Adrenal gland (tissue), 9 donors: ENCODE measurements at regions not wholly inside any gene's neighbourhood (a gene's known extent, or its start where the extent isn't known, plus 50 kb on each side); places are given as distances from the start of the nearest gene placed in this dataset.

Source experiments
- DNase-seq, 7 donors: peaks; one replicate each; pipeline ENCODE4 v3.0.0-alpha.2; 2019 to 2020
- H3K27ac ChIP-seq, 5 donors: fragments of 200-600 bp; sonication (generic) in 4 of 5; 1 replicate in 3 of 5; 2 replicates in 2 of 5; pipeline versions ENCODE4 v1.5.1 to v1.8.0; 2016 to 2020; ENCODE audit warnings: mild to moderate bottlenecking in 1 of 5
- H3K27me3 ChIP-seq: fragments of 200-600 bp; 2 replicates; pipeline ENCODE4 v1.8.0; 2021
- H3K36me3 ChIP-seq, 2 donors: fragments of 200-600 bp; replicated peaks in 1 of 2; 1 replicate in 1 of 2; 2 replicates in 1 of 2; pipeline versions ENCODE4 v1.5.1 to v1.8.0; 2018 to 2022
- H3K4me1 ChIP-seq, 2 donors: fragments of 200-600 bp; replicated peaks in 1 of 2; 1 replicate in 1 of 2; 2 replicates in 1 of 2; pipeline versions ENCODE4 v1.5.1 to v1.8.0; 2018 to 2021
- H3K4me3 ChIP-seq, 4 donors: fragments of 200-600 bp; sonication (generic) in 3 of 4; one replicate each; pipeline ENCODE4 v1.5.1; 2016 to 2018
- H3K9me3 ChIP-seq, 3 donors: fragments of 200-600 bp; sonication (generic) in 1 of 3; replicated peaks in 1 of 3; 1 replicate in 2 of 3; 2 replicates in 1 of 3; pipeline versions ENCODE4 v1.5.1 to v1.8.0; 2016 to 2021
- CTCF ChIP-seq, 6 experiments: fragments of 450-650 bp in 4 of 6; fragments of 200-600 bp in 2 of 6; sonication (generic) in 1 of 6; IDR thresholded peaks; 1 replicate in 5 of 6; 2 replicates in 1 of 6; pipeline versions ENCODE4 v1.5.1 to v1.8.0; 2016 to 2021; ENCODE audit warnings: antibody characterized with exemption in 6 of 6, mild to moderate bottlenecking in 2 of 6, moderate library complexity in 1 of 6
- POLR2A ChIP-seq, 2 donors: fragments of 450-650 bp; IDR thresholded peaks; one replicate each; pipeline ENCODE4 v1.6.1; 2017; ENCODE audit warnings: antibody characterized with exemption in 2 of 2, mild to moderate bottlenecking in 2 of 2, moderate library complexity in 1 of 2
- WGBS, 4 donors: extraction: QIAGEN DNeasy Blood & Tissue Kit in 2 of 4; methylation state at CpG; one replicate each; pipeline versions ENCODE4 v1.1.5 to v1.1.7; 2013 to 2017; 5-methylcytosine and 5-hydroxymethylcytosine counted together
- intact Hi-C, 2 donors: fragments of 100-400 bp; cut with DNase I; formaldehyde crosslinking; loops; one replicate each; pipeline versions ENCODE4 v1.14.1 to v1.15.0; 2022 to 2023
- donor health status: healthy with polysubstance abuse.
- donor health status: Bipolar disorder and iron deficiency.
- donor health status: DM: yes; HTN: yes; CAD: no.
- donor health status: DM: no; HTN: no; CAD: no.
- donor health status: DM: no; HTN: no; CAD: no.

- H3K4me3 ChIP-seq = no peak overlapping the region
- H3K27me3 ChIP-seq = no peaks in the 10 kb centered on the region
- no peak overlapping the region for H3K27ac ChIP-seq
- TF ChIP-seq CTCF (IDR thresholded peaks at IDR 0.05) = no peak
- no peak for TF ChIP-seq POLR2A (IDR thresholded peaks at IDR 0.05)
- intact Hi-C loops = no loop called here
- no peak for DNase-seq
- H3K36me3 ChIP-seq = no peaks in the 10 kb centered on the region
- H3K4me1 ChIP-seq = no peaks in the 10 kb centered on the region
- no peaks in the 10 kb centered on the region for H3K9me3 ChIP-seq
These were observed 120.3 kb upstream of the ADAMTS9 start for GRCh38 chr3:64808061-64808460.

GRCh38 chr3:64806668-64807605, 119.1 kb upstream of the ADAMTS9 start:
- Histone ChIP-seq H3K9me3 (no peaks in the 10 kb centered on the region), H3K27ac (no peak overlapping the region), H3K36me3 (no peaks in the 10 kb centered on the region), H3K4me1 (no peaks in the 10 kb centered on the region), H3K27me3 (no peaks in the 10 kb centered on the region), H3K4me3 (no peak overlapping the region)
- WGBS, 4 donors = 82 to 94% (median 91%) methylated on average over 6 of the region's 6 CpGs
- TF ChIP-seq CTCF (IDR thresholded peaks at IDR 0.05) = no peak
- TF ChIP-seq POLR2A (IDR thresholded peaks at IDR 0.05) = no peak
- intact Hi-C loops = no loop called here
- no peak for DNase-seq

GRCh38 chr3:64805978-64806377, 118.2 kb upstream of the ADAMTS9 start:
- H3K36me3 ChIP-seq = no peaks in the 10 kb centered on the region
- no peak overlapping the region for H3K4me3 ChIP-seq
- intact Hi-C loops = no loop called here
- DNase-seq = no peak
- no peaks in the 10 kb centered on the region for H3K4me1 ChIP-seq
- no peak overlapping the region for H3K27ac ChIP-seq
- 56 to 67% (median 61%) methylated on average over 2 of the region's 2 CpGs for WGBS, 4 donors
- no peaks in the 10 kb centered on the region for H3K27me3 ChIP-seq
- TF ChIP-seq POLR2A (IDR thresholded peaks at IDR 0.05) (no peak), CTCF (IDR thresholded peaks at IDR 0.05) (no peak)
- no peaks in the 10 kb centered on the region for H3K9me3 ChIP-seq

- intact Hi-C loops = no loop called here
- Histone ChIP-seq H3K36me3 (no peaks in the 10 kb centered on the region), H3K27me3 (no peaks in the 10 kb centered on the region), H3K4me1 (no peaks in the 10 kb centered on the region), H3K9me3 (no peaks in the 10 kb centered on the region), H3K4me3 (no peak overlapping the region), H3K27ac (no peak overlapping the region)
- 73 to 100% (median 83%) methylated on average over 2 of the region's 2 CpGs for WGBS, 4 donors
- no peak for TF ChIP-seq CTCF (IDR thresholded peaks at IDR 0.05)
- no peak for TF ChIP-seq POLR2A (IDR thresholded peaks at IDR 0.05)
- DNase-seq = no peak
These were observed 117.4 kb upstream of the ADAMTS9 start for GRCh38 chr3:64805248-64805647.
